ENCODE measurements at regions not wholly inside any gene's neighbourhood (a gene's known extent, or its start where the extent isn't known, plus 50 kb on each side); places are given as distances from the start of the nearest gene placed in this dataset.

- TF ChIP-seq RAD21 (IDR thresholded peaks at IDR 0.05; ENCODE audit: low read depth) (no peak), ZBTB7A (IDR thresholded peaks at IDR 0.05; ENCODE audit: low read depth) (no peak), YY1 (IDR thresholded peaks at IDR 0.05; ENCODE audit: low read depth) (no peak), EP300 (IDR thresholded peaks at IDR 0.05; ENCODE audit: borderline replicate concordance) (no peak), CREB1 (IDR thresholded peaks at IDR 0.05; ENCODE audit: low read depth) (no peak), USF1 (IDR thresholded peaks at IDR 0.05) (no peak), FOXM1 (IDR thresholded peaks at IDR 0.05; ENCODE audit: borderline replicate concordance, low read depth) (no peak), NFIC (IDR thresholded peaks at IDR 0.05) (no peak), REST (IDR thresholded peaks at IDR 0.05; ENCODE audit: low read depth) (no peak), TAF1 (IDR thresholded peaks at IDR 0.05; ENCODE audit: low read depth) (no peak)
Measured at GRCh38 chr19:28956961-28957360, 256.0 kb downstream of the UQCRFS1 start.

Data from Ishikawa (cell line).